Glutamatergic neuron (in vitro differentiated cells): ENCODE measurements at regions not wholly inside any gene's neighbourhood (a gene's known extent, or its start where the extent isn't known, plus 50 kb on each side); places are given as distances from the start of the nearest gene placed in this dataset.

Experiments used
- DNase-seq: peaks from one replicate; pipeline ENCODE4 v3.0.0; 2022
- H3K27ac Mint-ChIP-seq: one replicate; pipeline ENCODE4 v1.8.0; 2020; ENCODE audit warnings: mild to moderate bottlenecking, mixed read lengths, inconsistent platforms; ENCODE audit not compliant: unreplicated experiment
- H3K27me3 Mint-ChIP-seq: one replicate; pipeline ENCODE4 v1.8.0; 2020; ENCODE audit warnings: mild to moderate bottlenecking, moderate library complexity, mixed read lengths, inconsistent platforms; ENCODE audit not compliant: unreplicated experiment
- H3K36me3 Mint-ChIP-seq: one replicate; pipeline ENCODE4 v1.8.0; 2020; ENCODE audit warnings: mild to moderate bottlenecking, mixed read lengths, inconsistent platforms; ENCODE audit not compliant: unreplicated experiment
- H3K4me1 Mint-ChIP-seq: one replicate; pipeline ENCODE4 v1.8.0; 2020; ENCODE audit warnings: mild to moderate bottlenecking, low read depth, mixed read lengths, inconsistent platforms; ENCODE audit not compliant: unreplicated experiment
- H3K4me3 Mint-ChIP-seq: one replicate; pipeline ENCODE4 v1.8.0; 2020; ENCODE audit warnings: mild to moderate bottlenecking, mixed read lengths, inconsistent platforms; ENCODE audit not compliant: unreplicated experiment
- H3K9me3 Mint-ChIP-seq: one replicate; pipeline ENCODE4 v1.8.0; 2020; ENCODE audit warnings: mild to moderate bottlenecking, moderate library complexity, mixed read lengths, inconsistent platforms; ENCODE audit not compliant: unreplicated experiment
- CTCF ChIP-seq: fragments of 200-600 bp; sonication (generic); IDR thresholded peaks from one replicate; pipeline ENCODE4 v1.5.0; 2021; ENCODE audit not compliant: partially characterized antibody, unreplicated experiment

- H3K4me3 Mint-ChIP-seq: no peak overlapping the region
- no peak for TF ChIP-seq CTCF
- peaks cover 8% of the 10 kb centered on the region for H3K9me3 Mint-ChIP-seq
- no peak for DNase-seq
- H3K27me3 Mint-ChIP-seq: peaks cover 9% of the 10 kb centered on the region
- H3K36me3 Mint-ChIP-seq: no peaks in the 10 kb centered on the region
- H3K27ac Mint-ChIP-seq: no peak overlapping the region
- peaks cover 14% of the 10 kb centered on the region for H3K4me1 Mint-ChIP-seq
Measured at GRCh38 chr16:85341972-85342695, 229.9 kb upstream of the CIBAR2 start.

- Mint-ChIP-seq H3K4me3 (no peak overlapping the region), H3K27ac (no peak overlapping the region), H3K4me1 (peaks cover 23% of the 10 kb centered on the region), H3K27me3 (peaks cover 11% of the 10 kb centered on the region), H3K36me3 (no peaks in the 10 kb centered on the region), H3K9me3 (peaks cover 8% of the 10 kb centered on the region)
- no peak for TF ChIP-seq CTCF
- no peak for DNase-seq
Measured at GRCh38 chr16:85344502-85345128, 232.3 kb upstream of the CIBAR2 start.

GRCh38 chr16:85345129-85345639, 232.9 kb upstream of the CIBAR2 start:
- Mint-ChIP-seq H3K27me3 (peaks cover 13% of the 10 kb centered on the region), H3K4me1 (peaks cover 28% of the 10 kb centered on the region), H3K36me3 (no peaks in the 10 kb centered on the region), H3K27ac (no peak overlapping the region), H3K4me3 (no peak overlapping the region), H3K9me3 (peaks cover 6% of the 10 kb centered on the region)
- no peak for DNase-seq
- TF ChIP-seq CTCF: no peak

GRCh38 chr16:85346404-85347212, 234.3 kb upstream of the CIBAR2 start:
- H3K4me3 Mint-ChIP-seq: no peak overlapping the region
- peaks cover 13% of the 10 kb centered on the region for H3K9me3 Mint-ChIP-seq
- no peak for DNase-seq
- H3K4me1 Mint-ChIP-seq: peaks cover 36% of the 10 kb centered on the region
- no peaks in the 10 kb centered on the region for H3K36me3 Mint-ChIP-seq
- peaks cover 13% of the 10 kb centered on the region for H3K27me3 Mint-ChIP-seq
- H3K27ac Mint-ChIP-seq: no peak overlapping the region
- no peak for TF ChIP-seq CTCF

GRCh38 chr16:85347213-85347591, 234.9 kb upstream of the CIBAR2 start:
- H3K36me3 Mint-ChIP-seq: no peaks in the 10 kb centered on the region
- peak; percentile 35 for TF ChIP-seq CTCF
- no peak for DNase-seq
- peaks cover 13% of the 10 kb centered on the region for H3K9me3 Mint-ChIP-seq
- no peak overlapping the region for H3K27ac Mint-ChIP-seq
- H3K4me1 Mint-ChIP-seq: peaks cover 33% of the 10 kb centered on the region
- peaks cover 14% of the 10 kb centered on the region for H3K27me3 Mint-ChIP-seq
- H3K4me3 Mint-ChIP-seq: no peak overlapping the region
